GM19455 (cell line): ENCODE measurements at regions not wholly inside any gene's neighbourhood (a gene's known extent, or its start where the extent isn't known, plus 50 kb on each side); places are given as distances from the start of the nearest gene placed in this dataset.
"Not testable (repeated sequence)": the region's sequence is repeated elsewhere in the genome, so short reads cannot be mapped to it uniquely, and the experiment has no call there.

Experiments used
- ATAC-seq: cut with Tn5 transposase; IDR thresholded peaks from one replicate; pipeline ENCODE4 v1.9.1; 2021; ENCODE audit not compliant: unreplicated experiment

GRCh38 chr15:95758851-95759250, 571.6 kb upstream of the NR2F2 start:
- no peak for ATAC-seq

GRCh38 chr15:95760508-95760907, 570.0 kb upstream of the NR2F2 start:
- no peak for ATAC-seq

- no peak for ATAC-seq
Observed at GRCh38 chr15:95761501-95762165, 568.9 kb upstream of the NR2F2 start.

GRCh38 chr15:95763426-95763825, 567.1 kb upstream of the NR2F2 start:
- ATAC-seq, result no peak

- no peak for ATAC-seq
Observed at GRCh38 chr15:95765161-95765560, 565.3 kb upstream of the NR2F2 start.

GRCh38 chr15:95770196-95770595, 560.3 kb upstream of the NR2F2 start:
- no peak for ATAC-seq

GRCh38 chr15:95772982-95773381, 557.5 kb upstream of the NR2F2 start:
- ATAC-seq, result no peak

- no peak for ATAC-seq
Observed at GRCh38 chr15:95784508-95784907, 546.0 kb upstream of the NR2F2 start.

- ATAC-seq, result not testable (repeated sequence)
Observed at GRCh38 chr15:95785276-95785675, 545.2 kb upstream of the NR2F2 start.

GRCh38 chr15:95793231-95793630, 537.3 kb upstream of the NR2F2 start:
- ATAC-seq, result no peak

GRCh38 chr15:95795386-95795785, 535.1 kb upstream of the NR2F2 start:
- ATAC-seq, result no peak

- no peak for ATAC-seq
Observed at GRCh38 chr15:95799286-95800200, 531.0 kb upstream of the NR2F2 start.

- ATAC-seq, result no peak
Observed at GRCh38 chr15:95804484-95804883, 526.0 kb upstream of the NR2F2 start.

GRCh38 chr15:95812491-95812890, 518.0 kb upstream of the NR2F2 start:
- no peak for ATAC-seq

- no peak for ATAC-seq
Observed at GRCh38 chr15:95814908-95815307, 515.6 kb upstream of the NR2F2 start.

- ATAC-seq, result no peak
Observed at GRCh38 chr15:95816591-95816990, 513.9 kb upstream of the NR2F2 start.

GRCh38 chr15:95822961-95823360, 507.5 kb upstream of the NR2F2 start:
- no peak for ATAC-seq

- ATAC-seq, result no peak
Observed at GRCh38 chr15:95825208-95825607, 505.3 kb upstream of the NR2F2 start.

- no peak for ATAC-seq
Observed at GRCh38 chr15:95825671-95826411, 504.7 kb upstream of the NR2F2 start.

- no peak for ATAC-seq
Observed at GRCh38 chr15:95826412-95827195, 503.9 kb upstream of the NR2F2 start.

GRCh38 chr15:95829062-95829461, 501.4 kb upstream of the NR2F2 start:
- no peak for ATAC-seq
